T-helper 9 cell (primary cell): ENCODE measurements at regions not wholly inside any gene's neighbourhood (a gene's known extent, or its start where the extent isn't known, plus 50 kb on each side); places are given as distances from the start of the nearest gene placed in this dataset.
A peak's percentile ranks its signal among the peaks of the same experiment; 100 is the strongest.

Source experiments
- DNase-seq: peaks from one replicate; pipeline ENCODE4 v3.0.0-alpha.2; 2020

DNA sequence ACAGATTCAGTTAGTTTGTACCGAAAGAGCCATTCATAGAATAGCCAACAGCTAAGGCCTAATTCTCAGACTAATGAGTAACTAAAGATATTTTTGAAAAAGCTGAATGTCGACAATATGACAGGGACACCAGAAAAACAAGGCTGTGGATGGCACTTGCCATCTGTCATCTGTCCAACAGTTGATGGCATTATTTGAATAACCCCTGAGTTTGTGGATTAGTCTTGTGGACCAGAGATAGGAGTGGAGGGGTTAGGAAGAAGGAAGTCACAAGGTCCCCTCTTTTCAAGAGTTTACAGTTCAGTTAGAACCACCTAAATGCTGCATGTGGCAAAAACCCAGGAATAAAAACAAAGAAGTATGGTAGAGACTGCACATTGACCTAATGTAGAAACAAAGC lies 356.5 kb upstream of the DUSP10 start:
- DNase-seq = no peak

- no peak for DNase-seq
Measured at GRCh38 chr1:222097588-222097987, 355.7 kb upstream of the DUSP10 start.

GRCh38 chr1:222096883-222097282 lies 355.0 kb upstream of the DUSP10 start:
- DNase-seq = no peak

DNA sequence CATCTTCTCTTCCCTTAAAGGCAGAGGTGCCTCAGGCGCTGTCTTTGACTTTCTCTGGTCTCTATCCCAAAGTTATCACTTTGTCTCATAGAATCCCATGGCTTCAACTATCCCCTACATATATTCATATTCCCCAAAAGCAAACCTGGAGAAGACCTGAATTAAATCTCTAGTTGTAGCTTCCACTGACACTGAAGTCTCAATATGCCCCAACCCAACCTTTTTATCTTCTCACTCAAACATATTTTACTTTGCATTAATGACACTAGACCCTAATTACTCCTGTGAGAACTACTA lies 354.5 kb upstream of the DUSP10 start:
- DNase-seq = no peak

DNA sequence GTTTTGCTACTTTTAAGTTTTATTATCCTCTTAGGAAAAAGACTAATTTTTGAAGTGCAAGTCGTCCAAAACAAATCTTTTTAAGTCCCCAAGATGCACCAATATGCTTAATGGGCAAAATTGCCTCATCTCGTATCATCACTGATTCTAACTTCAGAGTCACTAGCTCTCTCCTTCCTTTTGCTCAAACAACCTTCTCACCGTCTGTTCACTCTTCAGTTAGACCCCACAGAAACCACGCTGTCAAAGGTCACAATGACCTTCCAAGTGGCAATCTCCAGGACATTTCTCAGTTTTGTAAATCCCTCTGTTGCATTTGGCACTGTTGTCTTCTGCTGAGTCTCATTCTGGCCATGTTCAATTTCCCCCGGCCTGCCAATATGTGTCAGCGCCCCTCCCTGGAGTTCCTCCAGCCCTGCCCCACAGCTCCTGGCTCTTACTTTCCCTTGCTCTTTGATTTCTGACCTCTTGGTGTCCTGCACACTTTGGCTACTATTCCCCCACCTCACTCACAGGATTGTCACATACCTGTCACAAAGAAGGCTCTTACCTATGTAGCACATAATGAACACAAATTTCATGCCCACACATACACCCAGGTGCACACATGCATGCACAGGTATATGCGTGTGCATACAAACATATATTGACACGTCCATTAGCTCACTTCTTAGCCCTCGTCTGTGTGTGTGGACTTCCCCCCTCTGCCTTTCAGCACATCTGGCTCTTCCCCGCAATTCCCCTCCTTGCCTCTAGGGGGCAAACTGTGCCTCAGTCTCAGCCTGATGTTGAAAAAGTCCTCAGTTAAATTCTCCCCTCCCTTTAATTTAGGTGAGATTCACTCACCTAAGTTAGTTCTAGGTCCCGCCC lies 354.0 kb upstream of the DUSP10 start:
- DNase-seq = peak; percentile 52

DNA sequence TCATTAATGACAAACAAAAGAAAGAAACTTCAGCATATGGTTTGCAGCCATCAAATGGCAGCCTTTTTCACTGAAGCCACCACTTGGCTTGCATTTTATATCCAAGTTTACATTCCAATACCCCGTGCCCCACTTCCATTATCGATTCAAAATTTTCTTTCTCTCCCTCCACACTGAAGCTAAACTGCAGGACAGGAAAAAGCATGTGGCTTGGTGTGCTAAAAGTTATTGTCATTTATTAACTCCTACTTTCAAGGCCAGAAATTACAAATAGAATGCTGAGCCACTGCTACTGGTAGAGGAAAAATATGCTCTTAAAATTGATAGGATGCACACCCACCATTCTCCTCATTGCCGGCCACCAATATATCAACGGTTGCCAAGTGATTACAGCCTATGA lies 351.6 kb upstream of the DUSP10 start:
- no peak for DNase-seq

DNA sequence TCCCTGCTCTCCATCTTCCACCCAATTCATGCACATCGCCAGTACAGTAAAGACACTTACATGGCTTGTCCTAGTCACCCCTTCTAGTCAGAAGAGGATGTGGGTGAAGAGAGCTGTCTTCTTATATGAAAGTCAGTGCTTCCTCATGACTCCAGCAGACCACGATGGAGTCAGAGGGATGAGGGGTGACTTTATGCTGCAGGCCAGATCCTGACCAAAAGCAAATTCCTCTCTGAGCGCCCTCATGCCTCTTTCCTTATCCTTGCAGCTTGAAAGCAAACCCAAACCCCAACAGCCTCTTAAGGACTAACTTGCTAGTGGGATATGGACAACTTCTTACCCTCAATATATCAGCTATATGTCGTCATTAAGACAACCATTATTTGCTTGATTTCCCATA lies 348.2 kb upstream of the DUSP10 start:
- DNase-seq = no peak

GRCh38 chr1:222087221-222087920 lies 345.5 kb upstream of the DUSP10 start:
- no peak for DNase-seq

DNA sequence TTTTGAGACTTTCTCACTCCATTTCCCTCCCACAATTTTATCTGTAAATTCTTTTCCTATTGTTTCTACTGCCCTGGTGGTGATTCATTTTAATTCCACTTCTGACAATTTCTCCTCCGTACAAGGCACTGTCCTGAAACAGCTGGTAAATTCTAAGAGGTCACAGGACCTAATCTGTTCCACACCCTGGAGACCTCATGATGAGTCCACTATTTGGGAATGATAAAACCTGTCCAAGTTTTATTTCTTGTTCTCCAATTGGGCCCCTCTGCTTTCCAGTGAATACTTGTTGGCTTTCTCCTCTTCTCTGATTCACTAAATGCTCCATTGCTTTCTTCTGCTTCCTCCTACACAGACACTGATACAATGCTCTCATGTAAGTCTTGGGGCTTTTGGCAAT lies 343.1 kb upstream of the DUSP10 start:
- DNase-seq = no peak

DNA sequence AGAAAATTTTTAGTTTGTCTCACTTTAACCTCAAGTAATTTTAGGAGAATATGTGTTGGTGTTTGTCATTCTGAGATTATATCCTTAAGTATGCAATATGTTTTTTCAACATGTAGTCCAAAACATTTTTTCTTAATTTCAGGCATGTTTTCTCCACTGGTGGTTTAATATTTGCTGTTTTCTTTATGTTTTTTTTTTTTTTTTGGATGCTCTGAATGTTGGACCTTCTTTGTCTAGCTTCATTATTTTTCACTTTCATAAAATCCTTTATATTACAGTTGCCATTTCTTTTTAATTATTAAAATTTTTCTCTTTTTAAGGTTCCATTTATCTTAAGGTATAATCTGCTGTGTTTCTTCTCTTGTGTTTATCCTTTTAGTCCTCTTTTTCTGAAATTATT lies 342.2 kb upstream of the DUSP10 start:
- DNase-seq = no peak

DNA sequence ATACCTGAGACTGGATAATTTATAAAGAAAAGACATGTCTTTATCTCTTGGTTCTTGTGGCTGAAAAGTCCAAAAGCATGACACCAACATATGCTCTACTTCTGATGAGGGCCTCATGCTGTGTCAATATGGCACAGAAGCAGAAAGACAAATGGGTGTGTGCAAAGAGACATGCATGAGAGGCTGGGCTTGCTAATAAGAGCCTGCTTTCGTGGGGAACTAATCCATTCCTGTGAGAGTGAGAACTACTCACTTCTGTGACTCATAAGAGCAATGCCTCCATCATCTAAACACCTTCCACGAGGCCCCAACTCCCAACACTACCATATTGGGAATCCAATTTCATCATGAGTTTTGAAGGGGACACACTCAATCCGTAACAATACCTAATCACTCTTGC lies 340.0 kb upstream of the DUSP10 start:
- no peak for DNase-seq

DNA sequence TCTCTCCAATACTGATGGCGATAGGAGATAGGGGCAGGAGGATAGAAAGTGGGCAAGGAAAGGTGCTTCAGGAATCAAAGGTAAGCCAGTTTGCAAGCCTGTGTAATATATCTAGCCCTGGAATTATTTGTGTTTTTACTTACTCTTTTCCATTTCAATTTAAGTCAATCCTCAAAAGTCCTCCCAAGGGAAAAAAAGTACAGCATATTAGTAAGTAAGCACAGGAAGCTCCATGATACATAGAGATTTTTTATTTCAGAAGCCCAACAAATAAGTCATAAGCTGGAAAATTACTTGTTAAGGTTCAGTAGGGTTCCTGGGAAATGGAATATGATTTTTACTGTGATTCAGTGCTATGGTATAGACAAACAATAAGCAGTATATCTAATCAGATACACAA lies 337.7 kb upstream of the DUSP10 start:
- no peak for DNase-seq

DNA sequence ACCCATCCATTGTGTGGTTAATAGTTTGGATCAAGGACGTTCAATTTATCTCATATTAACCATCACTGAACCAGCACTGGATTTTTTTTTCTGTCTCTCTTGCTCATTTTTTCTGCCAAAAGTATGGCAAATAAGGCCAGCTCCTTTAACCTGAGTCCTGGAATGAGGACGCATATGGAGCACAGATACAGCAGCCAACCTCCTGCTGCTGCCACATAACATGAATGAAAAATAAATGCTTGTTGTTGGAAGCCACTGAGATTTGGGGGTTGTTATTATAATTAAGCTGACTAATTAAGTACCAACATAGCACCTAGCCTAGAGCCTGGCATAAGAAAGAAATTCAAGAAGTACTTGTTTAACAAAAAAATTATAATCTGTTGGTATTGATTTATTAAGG lies 335.3 kb upstream of the DUSP10 start:
- DNase-seq = no peak

DNA sequence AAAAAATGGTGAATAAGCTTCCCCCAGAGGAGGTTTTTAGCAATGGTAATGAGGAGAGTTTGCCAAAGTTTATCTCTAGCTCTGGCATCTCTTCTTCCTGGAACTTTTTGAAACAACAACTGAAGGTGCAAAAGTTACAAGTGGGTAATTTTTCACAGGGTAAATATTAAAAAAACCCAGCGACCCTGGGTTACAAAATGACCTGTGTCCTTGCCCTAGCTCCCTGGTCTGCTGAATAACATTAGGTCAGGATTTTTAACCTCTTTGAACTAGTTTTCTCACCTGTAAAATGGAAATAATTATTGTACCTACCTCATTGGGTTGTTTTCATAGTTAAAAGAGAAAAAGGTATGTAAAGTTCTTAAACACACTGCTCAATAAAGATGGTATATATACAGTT lies 332.4 kb upstream of the DUSP10 start:
- DNase-seq = no peak

DNA sequence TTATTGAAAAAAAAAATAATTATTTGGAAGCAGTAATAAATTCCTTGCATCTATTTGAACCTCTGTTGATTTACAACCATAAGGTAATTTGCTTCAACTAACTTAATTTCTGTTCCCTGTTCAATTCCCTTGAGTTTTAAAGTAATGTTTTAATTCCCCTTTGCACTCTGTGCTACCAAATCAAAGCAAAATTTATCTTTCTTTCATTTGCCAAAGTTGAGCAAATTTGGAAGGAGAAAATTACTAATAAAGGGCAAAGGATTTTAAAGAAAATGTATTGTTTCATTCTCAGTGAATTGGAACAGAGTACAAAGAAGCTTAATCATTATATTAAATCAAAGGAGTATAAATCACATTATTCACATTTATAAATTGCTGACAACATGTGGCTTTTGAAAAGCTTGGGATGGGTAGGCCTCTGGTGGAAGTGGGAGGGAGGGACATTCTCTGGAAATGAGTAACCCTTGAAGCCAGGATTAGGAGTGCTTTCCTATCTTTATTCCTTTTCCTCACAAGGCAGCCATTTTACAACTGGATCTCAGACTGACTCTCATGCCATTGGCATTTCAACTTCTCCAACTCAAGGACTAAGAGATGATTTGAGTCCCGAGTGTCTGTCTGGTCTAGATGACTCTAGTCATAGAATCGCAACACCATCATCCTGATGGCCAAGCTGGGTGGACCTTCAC lies 331.6 kb upstream of the DUSP10 start:
- no peak for DNase-seq

DNA sequence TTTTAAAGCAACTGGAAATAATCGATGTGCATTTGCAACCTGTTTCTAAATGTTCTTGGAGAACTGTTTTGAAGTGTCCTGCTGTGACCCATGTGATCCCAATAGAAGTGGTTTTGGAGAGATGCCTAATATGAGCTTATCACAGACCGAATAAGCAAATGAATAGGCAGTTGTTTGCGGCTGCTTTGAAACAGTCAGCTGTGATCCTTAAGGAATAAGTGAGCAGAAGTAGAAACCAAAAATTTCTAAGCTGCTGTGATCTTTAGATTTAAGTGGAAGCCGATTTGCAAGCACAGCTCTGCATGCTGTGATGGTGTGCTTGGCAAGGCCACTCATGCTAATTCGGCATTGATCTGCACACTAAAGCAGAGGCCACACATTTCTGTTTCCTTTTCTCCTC lies 329.5 kb upstream of the DUSP10 start:
- no peak for DNase-seq

GRCh38 chr1:222068937-222069336 lies 327.0 kb upstream of the DUSP10 start:
- no peak for DNase-seq

GRCh38 chr1:222068101-222068500 lies 326.2 kb upstream of the DUSP10 start:
- DNase-seq = no peak

GRCh38 chr1:222066539-222066938 lies 324.6 kb upstream of the DUSP10 start:
- no peak for DNase-seq

GRCh38 chr1:222065234-222065633 lies 323.3 kb upstream of the DUSP10 start:
- DNase-seq = no peak

DNA sequence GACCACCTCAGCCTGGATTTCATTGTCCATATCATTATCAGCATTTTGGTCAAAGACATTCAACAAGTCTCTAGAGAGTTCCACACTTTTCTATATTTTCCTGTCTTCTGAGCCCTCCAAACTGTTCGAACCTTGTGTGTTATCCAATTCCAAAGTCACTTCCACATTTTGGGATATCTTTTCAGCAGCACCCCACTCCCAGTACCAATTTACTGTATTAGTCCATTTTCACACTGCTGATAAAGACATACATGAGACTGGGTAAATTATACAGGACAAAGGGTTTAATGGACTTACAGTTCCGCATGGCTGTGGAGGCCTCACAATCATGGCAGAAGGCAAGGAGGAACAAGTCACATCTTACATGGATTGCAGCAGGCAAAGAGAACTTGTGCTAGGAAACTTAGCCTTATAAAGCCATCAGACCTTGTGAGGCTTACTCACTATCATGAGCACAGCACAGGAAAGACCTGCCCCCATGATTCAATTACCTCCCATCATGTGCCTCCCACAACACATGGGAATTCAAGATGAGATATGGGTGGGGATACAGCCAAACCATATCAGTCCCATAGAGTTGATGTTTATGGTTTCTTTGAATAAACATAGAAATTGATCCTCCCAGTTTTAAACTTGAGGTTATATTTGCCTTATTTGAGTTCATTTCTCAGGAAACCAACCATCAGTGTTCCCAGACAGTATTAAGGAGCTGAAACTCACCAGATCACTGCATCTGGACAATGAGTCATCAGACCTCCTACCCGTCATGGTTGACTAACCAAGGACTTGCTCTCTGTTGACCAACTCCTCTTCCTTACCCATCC lies 322.7 kb upstream of the DUSP10 start:
- no peak for DNase-seq

DNA sequence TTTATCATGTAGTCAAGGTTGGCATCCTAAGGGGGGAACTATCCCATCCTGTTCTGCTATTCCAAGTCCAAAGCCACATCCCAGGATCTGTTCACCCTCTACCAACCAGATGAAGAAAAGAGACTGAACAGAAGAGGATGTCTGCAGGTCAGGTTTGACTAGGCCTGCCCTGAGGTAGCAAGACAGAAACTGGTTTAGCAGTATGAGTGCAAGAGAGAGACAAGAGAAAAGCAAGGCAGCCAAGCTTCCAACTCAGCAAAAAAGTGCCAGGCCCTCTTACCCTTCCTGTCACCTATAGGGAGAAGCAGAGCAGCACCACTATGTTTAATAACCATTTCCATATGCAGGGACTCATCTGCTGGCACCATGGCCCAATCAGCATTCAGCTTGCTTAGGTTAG lies 320.8 kb upstream of the DUSP10 start:
- no peak for DNase-seq

- no peak for DNase-seq
Measured at GRCh38 chr1:222061711-222062359, 319.9 kb upstream of the DUSP10 start.
